GM23338 (cell line): ENCODE measurements at regions not wholly inside any gene's neighbourhood (a gene's known extent, or its start where the extent isn't known, plus 50 kb on each side); places are given as distances from the start of the nearest gene placed in this dataset.

Experiments used
- ATAC-seq: fragments of 200-7000 bp; cut with Tn5 transposase; 3 replicates; pipeline ENCODE4 v1.9.1; 2020
- DNase-seq: peaks from one replicate; pipeline ENCODE4 v3.0.0-alpha.2; 2015; ENCODE audit warnings: low spot score
- H2AFZ ChIP-seq: fragments of 200-600 bp; sonication (generic); 2 replicates; pipeline ENCODE4 v1.8.0; 2016; ENCODE audit warnings: antibody characterized with exemption, mild to moderate bottlenecking, moderate library complexity
- H3F3A ChIP-seq: fragments of 200-600 bp; sonication (generic); replicated peaks from 2 replicates; pipeline ENCODE4 v1.8.0; 2017; ENCODE audit warnings: antibody characterized with exemption, mixed run types, low read depth
- H3K27ac ChIP-seq: fragments of 200-600 bp; sonication (generic); 2 replicates; pipeline ENCODE4 v1.6.1; 2016; ENCODE audit warnings: low read depth
- H3K27me3 ChIP-seq: fragments of 200-600 bp; sonication (generic); 2 replicates; pipeline ENCODE4 v1.8.0; 2016; ENCODE audit warnings: mild to moderate bottlenecking, mixed run types, moderate library complexity; ENCODE audit not compliant: insufficient read depth
- H3K36me3 ChIP-seq: fragments of 200-600 bp; sonication (generic); 2 replicates; pipeline ENCODE4 v1.8.0; 2016; ENCODE audit warnings: mild to moderate bottlenecking; ENCODE audit not compliant: insufficient read depth
- H3K4me1 ChIP-seq: fragments of 200-600 bp; sonication (generic); 2 replicates; pipeline ENCODE4 v1.8.0; 2016; ENCODE audit warnings: mild to moderate bottlenecking, moderate library complexity; ENCODE audit not compliant: insufficient read depth
- H3K4me2 ChIP-seq: fragments of 200-600 bp; sonication (generic); 2 replicates; pipeline ENCODE4 v1.7.1; 2017; ENCODE audit warnings: mixed run types
- H3K4me3 ChIP-seq: fragments of 200-600 bp; sonication (generic); 2 replicates; pipeline ENCODE4 v1.6.1; 2016; ENCODE audit warnings: mixed run types
- H3K79me2 ChIP-seq: fragments of 200-600 bp; sonication (generic); replicated peaks from 2 replicates; pipeline ENCODE4 v1.8.0; 2017; ENCODE audit warnings: mild to moderate bottlenecking; ENCODE audit not compliant: insufficient read depth
- H3K9me2 ChIP-seq: fragments of 200-600 bp; sonication (generic); 2 replicates; pipeline ENCODE4 v1.8.0; 2017; ENCODE audit not compliant: insufficient read depth
- H4K20me1 ChIP-seq: fragments of 200-600 bp; sonication (generic); replicated peaks from 2 replicates; pipeline ENCODE4 v1.8.0; 2017; ENCODE audit warnings: mild to moderate bottlenecking; ENCODE audit not compliant: insufficient read depth
- H3K27ac Mint-ChIP-seq: 2 replicates; pipeline ENCODE4 v1.8.0; 2020; ENCODE audit warnings: inconsistent platforms, mild to moderate bottlenecking, moderate library complexity, mixed read lengths
- H3K27me3 Mint-ChIP-seq: 3 replicates; pipeline ENCODE4 v1.8.0; 2022; ENCODE audit warnings: low read depth, mild to moderate bottlenecking, moderate library complexity, mixed read lengths, inconsistent platforms; ENCODE audit not compliant: insufficient read depth, poor library complexity
- H3K36me3 Mint-ChIP-seq: 3 replicates; pipeline ENCODE4 v1.8.0; 2021; ENCODE audit warnings: low read depth, mild to moderate bottlenecking, inconsistent platforms, moderate library complexity, mixed read lengths
- H3K4me1 Mint-ChIP-seq: 3 replicates; pipeline ENCODE4 v1.8.0; 2020; ENCODE audit warnings: mild to moderate bottlenecking, inconsistent platforms, mixed read lengths
- H3K4me3 Mint-ChIP-seq: 3 replicates; pipeline ENCODE4 v1.8.0; 2021; ENCODE audit warnings: moderate library complexity, mild to moderate bottlenecking, inconsistent platforms, mixed read lengths
- H3K9me3 Mint-ChIP-seq: 3 replicates; pipeline ENCODE4 v1.8.0; 2020; ENCODE audit warnings: moderate library complexity, mild to moderate bottlenecking, inconsistent platforms, mixed read lengths
- CTCF ChIP-seq, 2 experiments: fragments of 200-600 bp in 1 of 2; sonication (generic) in 1 of 2; conservative IDR thresholded peaks; 2 replicates each; pipeline versions ENCODE4 v1.5.1 to v1.6.1; 2016 to 2017; ENCODE audit warnings: antibody characterized with exemption in 2 of 2, low read depth in 2 of 2, mild to moderate bottlenecking in 2 of 2, moderate library complexity in 1 of 2
- ETS1 ChIP-seq: IDR thresholded peaks from 2 replicates; pipeline ENCODE4 v1.6.1; 2016; ENCODE audit warnings: antibody characterized with exemption
- EZH2 ChIP-seq: fragments of 200-600 bp; sonication (generic); IDR thresholded peaks from one replicate; pipeline ENCODE4 v1.8.0; 2017; ENCODE audit warnings: antibody characterized with exemption, mild to moderate bottlenecking, low read depth; ENCODE audit not compliant: unreplicated experiment
- EZH2phosphoT487 ChIP-seq: fragments of 200-600 bp; sonication (generic); IDR thresholded peaks from one replicate; pipeline ENCODE4 v1.8.1; 2018; ENCODE audit warnings: antibody characterized with exemption; ENCODE audit not compliant: unreplicated experiment
- POLR2AphosphoS5 ChIP-seq: IDR thresholded peaks from 2 replicates; pipeline ENCODE4 v1.6.1; 2016; ENCODE audit warnings: antibody characterized with exemption, low read depth
- STAT1 ChIP-seq: IDR thresholded peaks from one replicate; pipeline ENCODE4 v1.6.1; 2016; ENCODE audit warnings: antibody characterized with exemption; ENCODE audit not compliant: unreplicated experiment
- ZNF331 ChIP-seq: fragments of 250-450 bp; sonication (Bioruptor Pico); IDR thresholded peaks from 2 replicates; pipeline ENCODE4 v1.5.0; 2020; ENCODE audit warnings: low read depth, mild to moderate bottlenecking, moderate library complexity

- Histone ChIP-seq H4K20me1 (no peaks in the 10 kb centered on the region), H3K4me1 (peaks cover 4% of the 10 kb centered on the region; the same call in 1 of the 2 replicates), H3K9me2 (0 out of 2 replicates have a peak, but pooled peaks cover 3% of the 10 kb centered on the region), H3K4me3 (no peak overlapping the region), H3K4me2 (no peak overlapping the region), H3K79me2 (no peaks in the 10 kb centered on the region), H3K27ac (no peak overlapping the region), H3K36me3 (no peaks in the 10 kb centered on the region), H2AFZ (no peak overlapping the region), H3F3A (no peaks in the 10 kb centered on the region), H3K27me3 (no peaks in the 10 kb centered on the region)
- Mint-ChIP-seq H3K36me3 (no peaks in the 10 kb centered on the region), H3K27me3 (peaks cover 2% of the 10 kb centered on the region), H3K4me3 (no peak overlapping the region), H3K9me3 (no peaks in the 10 kb centered on the region), H3K27ac (no peak overlapping the region), H3K4me1 (peaks cover 8% of the 10 kb centered on the region; the same call in 2 of the 3 replicates)
- DNase-seq (no peak), ATAC-seq (no peak)
- TF ChIP-seq EZH2 (no peak), EZH2phosphoT487 (no peak), POLR2AphosphoS5 (no peak), STAT1 (no peak)
These were observed 74.1 kb upstream of the ANKRD50 start for GRCh38 chr4:124786634-124787033.

GRCh38 chr4:124785645-124786044 is 73.1 kb upstream of the ANKRD50 start:
- Mint-ChIP-seq H3K4me1 (peaks cover 8% of the 10 kb centered on the region; the same call in 2 of the 3 replicates), H3K36me3 (peaks cover 4% of the 10 kb centered on the region; the same call in 2 of the 3 replicates), H3K4me3 (no peak overlapping the region), H3K27ac (no peak overlapping the region), H3K27me3 (peaks cover 2% of the 10 kb centered on the region), H3K9me3 (peaks cover 8% of the 10 kb centered on the region; the same call in 2 of the 3 replicates)
- Histone ChIP-seq H3K36me3 (no peaks in the 10 kb centered on the region), H3K9me2 (0 out of 2 replicates have a peak, but pooled peaks cover 3% of the 10 kb centered on the region), H4K20me1 (no peaks in the 10 kb centered on the region), H3F3A (no peaks in the 10 kb centered on the region), H3K27me3 (no peaks in the 10 kb centered on the region), H3K4me3 (no peak overlapping the region), H3K4me2 (no peak overlapping the region), H3K4me1 (peaks cover 4% of the 10 kb centered on the region; the same call in 1 of the 2 replicates), H2AFZ (no peak overlapping the region), H3K27ac (no peak overlapping the region), H3K79me2 (no peaks in the 10 kb centered on the region)
- TF ChIP-seq CTCF (conservative IDR thresholded peaks at IDR 0.05; ENCODE audit: low read depth in 2 of 2) (peak in 1 of 2 experiments; percentile 45; a peak in 2 of 4 replicates), ETS1 (no peak)
- ATAC-seq (no peak), DNase-seq (no peak)

GRCh38 chr4:124783847-124784246 is 71.3 kb upstream of the ANKRD50 start:
- H3K27me3 ChIP-seq: no peaks in the 10 kb centered on the region
- no peak overlapping the region for H3K4me3 ChIP-seq
- no peak overlapping the region for H3K4me3 Mint-ChIP-seq
- H3F3A ChIP-seq: no peaks in the 10 kb centered on the region
- H3K79me2 ChIP-seq: no peaks in the 10 kb centered on the region
- H3K4me1 ChIP-seq: peaks cover 4% of the 10 kb centered on the region; the same call in 1 of the 2 replicates
- DNase-seq: no peak
- ATAC-seq: no peak
- no peak overlapping the region for H3K27ac Mint-ChIP-seq
- H3K4me2 ChIP-seq: no peak overlapping the region
- peaks cover 8% of the 10 kb centered on the region; the same call in 2 of the 3 replicates for H3K4me1 Mint-ChIP-seq
- no peak overlapping the region for H2AFZ ChIP-seq
- peaks cover 7% of the 10 kb centered on the region; the same call in 2 of the 3 replicates for H3K36me3 Mint-ChIP-seq
- no peaks in the 10 kb centered on the region for H4K20me1 ChIP-seq
- no peaks in the 10 kb centered on the region for H3K36me3 ChIP-seq
- H3K9me3 Mint-ChIP-seq: peaks cover 10% of the 10 kb centered on the region; the same call in 2 of the 3 replicates
- no peak overlapping the region for H3K27ac ChIP-seq
- peaks cover 7% of the 10 kb centered on the region; the same call in 1 of the 2 replicates for H3K9me2 ChIP-seq
- peaks cover 4% of the 10 kb centered on the region for H3K27me3 Mint-ChIP-seq
- no peak for TF ChIP-seq EZH2phosphoT487
- TF ChIP-seq ZNF331 (CRISPR knock-in tag): no peak
- no peak for TF ChIP-seq POLR2AphosphoS5
